ENCODE measurements at regions not wholly inside any gene's neighbourhood (a gene's known extent, or its start where the extent isn't known, plus 50 kb on each side); places are given as distances from the start of the nearest gene placed in this dataset.

DNA sequence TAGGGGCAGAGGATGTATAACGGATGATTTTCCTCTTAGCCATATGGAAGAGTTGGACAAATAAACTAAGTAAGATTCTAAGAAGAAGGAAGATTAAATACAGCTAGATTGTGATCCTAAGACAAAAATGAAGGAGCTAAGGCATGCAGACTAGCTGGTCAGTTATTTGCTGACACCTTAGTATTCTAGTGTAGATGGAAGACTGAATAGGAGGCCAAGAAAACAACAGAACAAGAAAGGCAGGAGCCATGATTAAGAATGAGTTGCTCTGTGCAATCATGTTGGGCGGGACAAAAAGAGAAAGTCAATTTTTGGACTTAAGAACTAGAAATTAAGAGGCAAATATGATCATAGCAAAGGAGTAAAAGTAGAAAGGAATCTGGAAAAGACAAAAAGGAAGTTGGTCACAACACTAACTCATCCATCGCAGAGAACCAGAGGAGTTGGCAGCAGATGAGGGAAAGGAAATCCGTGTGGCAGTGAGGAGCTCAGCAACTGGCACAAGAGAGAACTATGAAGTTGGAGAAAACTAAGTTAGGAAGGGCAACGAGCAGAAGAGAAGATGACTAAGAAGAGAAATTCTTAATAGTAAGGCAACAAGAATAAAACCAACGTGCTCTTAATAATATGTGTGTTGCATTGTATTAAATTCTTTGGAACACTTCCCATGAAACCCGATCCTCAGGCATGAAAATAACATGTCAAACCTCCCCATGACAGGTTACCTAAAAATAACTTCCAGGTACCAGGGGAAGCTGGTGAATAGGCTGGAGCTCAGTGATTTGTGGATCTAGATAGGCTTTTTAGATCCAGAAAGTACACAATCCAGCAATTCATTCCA lies 234.4 kb downstream of the LTN1 start:
- TF ChIP-seq, protein P1, sequence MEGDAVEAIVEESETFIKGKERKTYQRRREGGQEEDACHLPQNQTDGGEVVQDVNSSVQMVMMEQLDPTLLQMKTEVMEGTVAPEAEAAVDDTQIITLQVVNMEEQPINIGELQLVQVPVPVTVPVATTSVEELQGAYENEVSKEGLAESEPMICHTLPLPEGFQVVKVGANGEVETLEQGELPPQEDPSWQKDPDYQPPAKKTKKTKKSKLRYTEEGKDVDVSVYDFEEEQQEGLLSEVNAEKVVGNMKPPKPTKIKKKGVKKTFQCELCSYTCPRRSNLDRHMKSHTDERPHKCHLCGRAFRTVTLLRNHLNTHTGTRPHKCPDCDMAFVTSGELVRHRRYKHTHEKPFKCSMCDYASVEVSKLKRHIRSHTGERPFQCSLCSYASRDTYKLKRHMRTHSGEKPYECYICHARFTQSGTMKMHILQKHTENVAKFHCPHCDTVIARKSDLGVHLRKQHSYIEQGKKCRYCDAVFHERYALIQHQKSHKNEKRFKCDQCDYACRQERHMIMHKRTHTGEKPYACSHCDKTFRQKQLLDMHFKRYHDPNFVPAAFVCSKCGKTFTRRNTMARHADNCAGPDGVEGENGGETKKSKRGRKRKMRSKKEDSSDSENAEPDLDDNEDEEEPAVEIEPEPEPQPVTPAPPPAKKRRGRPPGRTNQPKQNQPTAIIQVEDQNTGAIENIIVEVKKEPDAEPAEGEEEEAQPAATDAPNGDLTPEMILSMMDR (IDR thresholded peaks at IDR 0.05), result no peak
- no peak for TF ChIP-seq POLR2A (IDR thresholded peaks at IDR 0.05)
